GM21360 (cell line): ENCODE measurements at regions not wholly inside any gene's neighbourhood (a gene's known extent, or its start where the extent isn't known, plus 50 kb on each side); places are given as distances from the start of the nearest gene placed in this dataset.
"Not testable (repeated sequence)": the region's sequence is repeated elsewhere in the genome, so short reads cannot be mapped to it uniquely, and the experiment has no call there.

ENCODE experiments used
- ATAC-seq: cut with Tn5 transposase; IDR thresholded peaks from one replicate; pipeline ENCODE4 v1.9.1; 2021; ENCODE audit warnings: mild to moderate bottlenecking, moderate library complexity; ENCODE audit not compliant: unreplicated experiment

GRCh38 chr14:30218907-30219306 is 291.3 kb upstream of the PRKD1 start:
- no peak for ATAC-seq

DNA sequence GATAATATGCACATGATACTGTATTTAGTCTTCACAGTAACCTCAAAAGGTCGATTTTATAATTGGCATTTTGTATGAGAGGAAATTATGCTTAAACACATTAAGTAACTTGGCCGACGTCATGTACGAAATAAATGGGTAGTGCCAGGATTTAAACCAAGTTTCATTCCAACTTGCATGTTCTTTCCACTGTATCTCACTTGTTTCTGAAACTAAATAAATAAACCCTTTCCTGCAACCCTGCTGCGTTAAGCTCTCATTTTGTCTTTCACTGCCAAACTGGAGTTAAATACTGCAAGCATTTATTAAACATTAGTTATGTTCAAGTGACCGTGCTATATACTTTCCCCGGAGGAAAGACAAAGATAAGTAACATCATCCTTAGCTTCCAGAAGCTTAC is 293.9 kb upstream of the PRKD1 start:
- no peak for ATAC-seq

GRCh38 chr14:30223385-30223785 is 295.7 kb upstream of the PRKD1 start:
- ATAC-seq = no peak

DNA sequence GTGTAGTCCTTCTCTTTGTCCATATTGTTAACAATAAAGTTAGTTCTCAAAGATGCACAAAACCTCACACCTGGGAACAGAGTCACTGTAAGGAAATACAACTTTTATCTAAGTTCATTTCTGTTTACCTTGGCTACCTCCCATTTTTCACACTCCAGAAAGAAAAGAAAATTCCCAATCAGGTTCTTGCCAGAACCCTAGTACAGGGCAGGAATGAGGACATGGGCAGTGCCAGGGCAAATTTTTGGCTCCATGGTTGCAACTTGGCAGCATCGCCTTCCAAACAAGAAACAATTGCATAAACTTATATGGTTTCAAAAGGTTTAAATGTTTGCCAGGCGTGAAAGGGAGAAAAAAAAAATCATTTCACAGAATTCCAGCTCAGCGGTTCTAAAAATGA is 296.3 kb upstream of the PRKD1 start:
- ATAC-seq = no peak

- ATAC-seq = no peak
These were observed 297.5 kb upstream of the PRKD1 start for GRCh38 chr14:30225176-30225575.

DNA sequence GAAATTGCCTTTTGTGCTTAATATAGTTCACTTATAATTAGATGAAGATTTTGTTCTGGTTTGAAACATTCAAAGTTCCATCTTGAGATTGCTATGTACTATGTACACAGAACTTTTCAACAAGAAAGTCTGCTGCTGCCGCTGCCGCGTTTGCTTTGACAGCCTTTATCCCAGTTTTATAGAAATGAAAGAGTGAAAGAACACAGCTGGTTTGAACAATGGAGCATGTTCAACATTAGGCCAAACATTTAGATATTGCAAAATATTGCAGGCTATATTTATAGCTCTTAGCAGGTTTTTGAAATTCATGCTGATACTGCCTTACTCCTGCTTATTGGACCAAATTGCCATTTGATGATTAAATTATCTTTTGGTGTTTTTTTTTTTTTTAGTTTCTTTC is 299.8 kb upstream of the PRKD1 start:
- ATAC-seq = no peak

GRCh38 chr14:30227876-30228275 is 300.2 kb upstream of the PRKD1 start:
- ATAC-seq = no peak

DNA sequence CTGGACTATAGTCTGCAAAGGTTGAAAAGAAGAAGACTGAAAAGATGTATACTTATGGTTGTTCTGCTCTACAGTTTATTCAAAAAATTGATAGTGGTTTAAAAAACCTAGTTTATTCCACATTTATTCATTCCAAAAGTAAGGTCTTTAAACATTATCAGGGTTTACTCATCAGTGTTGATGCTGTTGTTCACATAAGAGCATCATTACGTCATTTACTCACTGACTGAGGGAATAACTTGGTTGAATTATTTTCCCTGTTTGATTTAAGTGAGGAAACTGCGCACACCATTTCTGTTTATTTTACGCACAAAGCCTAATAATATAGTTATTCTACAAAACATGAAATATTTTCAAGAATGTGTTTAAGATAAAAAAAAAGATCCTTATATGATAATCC is 303.1 kb upstream of the PRKD1 start:
- no peak for ATAC-seq

DNA sequence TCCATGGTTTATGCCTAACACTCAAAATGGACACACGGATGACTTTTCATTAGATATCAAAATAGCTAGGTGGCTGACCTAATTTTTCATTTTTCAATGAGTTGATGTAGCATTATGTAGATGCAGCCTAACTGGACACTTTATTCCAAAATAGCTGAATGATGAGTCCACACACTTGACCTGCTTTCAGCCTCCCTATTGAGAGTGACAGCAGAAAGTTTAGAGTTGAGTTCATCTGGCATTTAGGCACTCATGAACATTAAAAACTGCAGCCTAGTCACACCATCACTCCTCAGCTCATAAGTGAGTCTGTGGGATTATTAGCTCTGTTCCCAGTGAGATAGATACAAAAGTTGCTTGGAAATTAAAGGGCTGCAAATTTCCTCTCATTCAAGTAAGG is 307.3 kb upstream of the PRKD1 start:
- no peak for ATAC-seq

DNA sequence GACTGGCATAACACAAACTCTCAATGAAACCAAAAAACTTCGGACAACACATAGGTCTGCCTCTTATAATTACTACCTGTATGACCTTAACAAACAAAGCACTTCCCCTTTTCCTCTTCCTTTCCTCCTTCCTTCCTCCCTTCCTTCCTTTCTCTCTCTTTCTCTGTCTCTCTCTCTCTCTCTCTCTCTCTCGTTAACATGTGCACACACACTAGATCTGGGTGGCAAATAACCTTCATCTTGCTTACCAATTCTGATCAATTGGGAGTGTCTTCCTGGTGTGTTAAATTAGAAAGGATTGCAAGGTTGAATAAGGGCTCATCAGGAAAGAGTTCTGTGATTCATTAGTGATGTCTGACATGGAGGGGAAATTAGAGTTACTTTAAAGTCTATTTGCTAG is 307.8 kb upstream of the PRKD1 start:
- ATAC-seq = no peak

DNA sequence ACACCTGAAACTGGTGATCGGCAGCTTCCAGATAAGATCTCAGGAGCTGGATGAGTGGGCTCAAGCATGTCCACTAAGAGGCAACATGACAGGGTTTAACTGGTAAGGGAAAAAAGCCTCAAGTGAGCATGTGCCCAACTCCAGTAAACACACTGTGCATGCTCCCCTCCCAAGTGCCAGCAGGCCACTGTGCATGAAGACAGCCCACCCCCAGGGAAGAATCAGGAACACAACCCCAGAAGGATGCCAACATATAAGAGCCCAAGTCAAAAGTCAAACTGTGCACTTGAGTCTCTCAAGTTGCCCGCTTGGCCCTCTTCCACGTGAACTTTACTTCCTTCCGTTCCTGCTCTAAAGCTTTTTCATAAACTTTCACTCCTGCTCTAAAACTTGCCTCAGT is 311.3 kb upstream of the PRKD1 start:
- ATAC-seq = no peak

DNA sequence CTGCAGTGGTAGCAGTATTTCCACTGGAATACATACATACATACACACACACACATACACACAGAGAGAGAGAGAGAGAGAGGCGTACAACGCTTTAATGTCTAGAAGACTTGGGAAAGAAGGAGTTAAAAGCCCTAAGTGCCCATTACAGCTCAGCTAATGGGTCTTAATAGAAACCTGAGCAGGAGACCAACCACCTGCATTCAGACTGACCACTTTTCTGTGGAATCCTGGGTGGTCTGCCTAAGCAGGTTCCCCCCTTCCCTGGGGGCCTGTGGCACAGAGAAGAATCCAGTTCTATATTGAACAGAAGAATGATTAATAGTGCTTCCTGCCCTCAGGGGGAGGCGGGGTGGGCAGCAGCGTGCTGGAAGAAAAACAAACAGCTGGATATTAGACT is 312.4 kb upstream of the PRKD1 start:
- ATAC-seq = no peak

- ATAC-seq = no peak
These were observed 313.0 kb upstream of the PRKD1 start for GRCh38 chr14:30240685-30241084.

GRCh38 chr14:30242744-30243143 is 315.1 kb upstream of the PRKD1 start:
- no peak for ATAC-seq

GRCh38 chr14:30243207-30243606 is 315.6 kb upstream of the PRKD1 start:
- ATAC-seq = no peak

GRCh38 chr14:30243805-30244204 is 315.2 kb upstream of the G2E3 start:
- no peak for ATAC-seq

- not testable (repeated sequence) for ATAC-seq
These were observed 314.6 kb upstream of the G2E3 start for GRCh38 chr14:30244348-30244747.

DNA sequence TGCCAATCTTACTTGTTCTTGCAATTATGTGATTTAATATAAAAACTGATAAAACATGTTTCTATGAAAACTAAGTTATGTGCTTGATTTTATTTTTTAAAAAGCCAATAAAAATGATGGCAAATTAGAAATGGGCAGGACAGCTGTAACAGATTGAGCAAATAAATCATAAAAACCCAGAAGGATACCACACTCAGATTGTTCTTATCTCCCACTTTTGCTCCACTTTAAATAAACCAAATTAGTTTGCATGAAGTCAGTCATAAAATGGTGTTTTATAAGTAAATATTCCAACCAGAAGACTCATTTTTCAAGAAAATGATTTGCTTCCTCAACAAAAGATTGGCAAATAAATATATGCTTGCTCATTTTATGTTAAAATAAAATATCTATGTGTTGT is 307.9 kb upstream of the G2E3 start:
- no peak for ATAC-seq

DNA sequence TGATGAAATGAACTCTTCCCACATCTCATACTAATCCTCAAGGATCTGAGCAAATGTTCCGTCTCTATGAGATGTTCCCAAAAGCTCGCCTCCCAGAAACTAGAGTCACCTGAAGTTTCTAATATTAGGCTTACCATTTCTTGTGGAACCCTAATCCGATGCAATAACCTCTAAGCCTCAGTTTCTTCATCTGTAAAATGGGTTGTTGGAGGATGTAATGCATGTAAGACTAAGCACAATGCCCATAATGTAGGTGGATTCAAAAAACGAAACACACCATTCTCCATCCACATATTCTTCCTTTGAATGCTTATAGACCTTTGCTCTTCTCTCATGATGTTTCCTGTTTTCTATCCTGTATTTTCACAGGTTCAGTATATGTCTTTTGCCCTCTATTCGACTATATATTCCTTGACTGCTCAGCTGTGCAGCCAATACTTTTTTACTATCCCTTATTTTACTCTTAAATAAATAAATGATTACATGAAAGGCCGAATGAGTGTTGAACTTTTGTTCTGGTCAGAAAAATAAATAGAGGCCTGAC is 307.3 kb upstream of the G2E3 start:
- ATAC-seq = no peak

DNA sequence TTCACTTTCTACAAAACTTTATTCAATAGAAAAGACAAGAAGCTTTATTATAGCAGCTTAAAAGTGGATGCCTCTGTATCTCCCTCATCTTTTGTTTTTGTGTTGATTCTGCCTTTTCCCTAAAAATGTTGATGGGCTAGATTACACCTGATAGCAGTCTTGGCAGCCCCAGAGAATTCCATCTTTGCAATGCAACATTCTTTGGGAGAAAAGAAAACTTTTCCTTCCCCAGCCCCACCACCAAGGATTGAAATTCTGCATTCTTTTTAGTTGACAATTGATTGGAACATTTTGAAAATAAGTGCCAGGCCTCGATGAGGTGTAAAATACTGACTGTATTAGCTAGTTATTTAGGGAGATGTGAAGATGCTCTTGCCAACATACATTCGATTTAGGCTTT is 306.8 kb upstream of the G2E3 start:
- no peak for ATAC-seq

GRCh38 chr14:30252783-30253674 is 305.9 kb upstream of the G2E3 start:
- no peak for ATAC-seq

DNA sequence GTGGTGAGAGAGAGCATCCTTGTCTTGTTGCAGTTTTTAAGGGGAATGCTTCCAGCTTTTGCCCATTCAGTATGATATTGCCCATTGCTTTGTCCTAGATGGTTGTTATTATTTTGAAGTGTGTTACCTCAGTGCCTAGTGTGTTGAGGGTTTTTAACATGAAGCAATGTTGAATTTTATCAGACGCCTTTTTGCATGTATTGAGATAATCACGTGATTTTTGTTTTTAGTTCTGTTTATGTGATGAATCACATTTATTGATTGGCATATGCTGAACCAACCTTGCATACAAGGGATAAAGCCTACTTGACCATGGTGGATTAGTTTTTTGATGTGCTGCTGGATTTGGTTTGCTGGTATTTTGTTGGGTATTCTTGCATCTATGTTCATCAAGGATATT is 302.3 kb upstream of the G2E3 start:
- ATAC-seq = no peak
